ENCODE measurements at regions not wholly inside any gene's neighbourhood (a gene's known extent, or its start where the extent isn't known, plus 50 kb on each side); places are given as distances from the start of the nearest gene placed in this dataset.

DNA sequence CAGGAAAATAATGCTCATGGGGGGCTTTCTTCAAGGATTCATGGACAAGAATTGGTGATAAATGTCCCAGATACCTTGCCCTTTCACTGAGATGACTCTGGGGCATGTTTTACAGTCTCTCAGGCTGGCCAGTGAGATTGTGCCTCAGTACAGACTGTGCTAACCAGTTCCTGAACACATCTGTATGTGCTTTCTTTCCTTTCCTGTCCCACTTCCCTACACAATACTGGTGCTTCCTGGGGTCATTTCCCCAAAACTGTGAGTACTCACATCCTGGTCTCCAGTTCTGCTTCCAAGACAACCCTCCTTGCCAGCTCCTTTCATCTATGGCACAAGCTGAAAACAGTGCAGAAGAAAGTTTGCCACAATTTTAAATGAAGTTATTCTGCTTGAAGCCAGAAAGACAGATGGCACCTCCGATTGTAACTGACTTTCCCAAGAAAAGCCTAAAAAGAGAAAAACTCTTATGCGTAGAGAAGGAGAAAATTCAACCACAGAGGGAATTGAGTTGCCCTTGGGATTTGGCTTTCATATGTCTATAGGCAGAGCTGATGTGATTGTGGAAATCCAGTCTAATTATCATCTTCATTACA, 134.7 kb downstream of the DRD1 start:
- H3K4me3 ChIP-seq (ENCODE audit: control insufficient read depth, low read depth, low read length) = no peak overlapping the region
- TF ChIP-seq, protein P1, sequence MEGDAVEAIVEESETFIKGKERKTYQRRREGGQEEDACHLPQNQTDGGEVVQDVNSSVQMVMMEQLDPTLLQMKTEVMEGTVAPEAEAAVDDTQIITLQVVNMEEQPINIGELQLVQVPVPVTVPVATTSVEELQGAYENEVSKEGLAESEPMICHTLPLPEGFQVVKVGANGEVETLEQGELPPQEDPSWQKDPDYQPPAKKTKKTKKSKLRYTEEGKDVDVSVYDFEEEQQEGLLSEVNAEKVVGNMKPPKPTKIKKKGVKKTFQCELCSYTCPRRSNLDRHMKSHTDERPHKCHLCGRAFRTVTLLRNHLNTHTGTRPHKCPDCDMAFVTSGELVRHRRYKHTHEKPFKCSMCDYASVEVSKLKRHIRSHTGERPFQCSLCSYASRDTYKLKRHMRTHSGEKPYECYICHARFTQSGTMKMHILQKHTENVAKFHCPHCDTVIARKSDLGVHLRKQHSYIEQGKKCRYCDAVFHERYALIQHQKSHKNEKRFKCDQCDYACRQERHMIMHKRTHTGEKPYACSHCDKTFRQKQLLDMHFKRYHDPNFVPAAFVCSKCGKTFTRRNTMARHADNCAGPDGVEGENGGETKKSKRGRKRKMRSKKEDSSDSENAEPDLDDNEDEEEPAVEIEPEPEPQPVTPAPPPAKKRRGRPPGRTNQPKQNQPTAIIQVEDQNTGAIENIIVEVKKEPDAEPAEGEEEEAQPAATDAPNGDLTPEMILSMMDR (IDR thresholded peaks at IDR 0.05; ENCODE audit: control insufficient read depth, insufficient read depth, low read depth, low read length, missing control alignments) = no peak
- no peak for DNase-seq (ENCODE audit: low read depth)

DNA sequence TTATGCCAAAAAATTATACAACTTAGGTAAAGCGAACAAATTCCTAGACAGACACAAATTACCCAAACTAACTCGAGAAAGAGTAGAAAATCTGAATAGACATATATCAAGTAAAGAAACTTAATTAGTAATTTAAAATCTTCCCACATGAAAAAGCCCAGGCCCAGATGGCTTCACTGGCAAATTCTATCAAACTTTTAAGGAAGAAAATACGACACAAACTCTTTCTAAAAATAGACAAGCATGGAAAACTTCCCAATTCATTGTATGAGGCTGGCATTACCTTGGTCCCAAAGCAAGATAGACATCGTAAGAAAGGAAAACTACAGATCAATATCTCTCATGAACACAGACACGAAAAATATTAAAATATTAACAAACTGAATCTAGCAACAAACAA, 135.3 kb downstream of the DRD1 start:
- no peak for DNase-seq (ENCODE audit: low read depth)
- TF ChIP-seq, protein P1 (IDR thresholded peaks at IDR 0.05; ENCODE audit: control insufficient read depth, insufficient read depth, low read depth, low read length, missing control alignments) = no peak
- H3K4me3 ChIP-seq (ENCODE audit: control insufficient read depth, low read depth, low read length) = no peak overlapping the region

DNA sequence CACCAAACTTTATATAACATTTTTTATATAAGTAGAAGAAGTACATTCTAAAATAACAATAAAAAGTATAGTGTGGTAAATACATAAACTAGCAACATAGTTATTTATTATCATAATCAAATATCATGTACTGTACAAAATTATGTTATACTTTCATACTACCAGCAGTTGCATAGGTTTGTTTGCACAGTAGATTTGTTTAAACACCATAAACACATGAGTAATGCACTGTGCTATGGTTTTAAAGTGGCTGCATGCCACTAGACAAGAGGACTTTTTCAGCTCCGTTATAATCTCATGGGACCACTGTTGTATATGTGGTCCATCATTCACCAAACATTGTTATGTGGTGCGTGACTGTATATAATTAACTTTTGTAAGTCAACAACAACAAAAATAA, 137.6 kb downstream of the DRD1 start:
- H3K4me3 ChIP-seq (ENCODE audit: control insufficient read depth, low read depth, low read length) = no peak overlapping the region
- no peak for DNase-seq (ENCODE audit: low read depth)
- TF ChIP-seq, protein P1 (IDR thresholded peaks at IDR 0.05; ENCODE audit: control insufficient read depth, insufficient read depth, low read depth, low read length, missing control alignments) = no peak

DNA sequence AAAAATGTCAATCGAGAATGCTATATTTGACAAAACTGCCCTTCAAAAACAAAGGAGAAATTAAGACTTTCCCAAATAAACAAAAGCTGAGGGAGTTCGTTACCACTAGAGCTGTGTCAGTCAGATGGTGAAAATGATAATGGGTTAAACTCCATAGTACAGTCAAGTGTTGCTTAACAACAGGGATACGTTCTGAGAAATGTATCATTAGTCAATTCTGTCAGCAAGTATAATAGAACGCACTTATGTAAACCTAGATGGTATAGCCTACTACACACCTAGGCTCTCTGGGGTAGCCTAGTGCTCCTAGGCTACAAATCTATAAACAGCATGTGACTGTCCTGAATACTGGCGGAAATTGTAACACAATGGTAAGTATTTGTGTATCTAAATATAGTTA, 138.7 kb downstream of the DRD1 start:
- no peak overlapping the region for H3K4me3 ChIP-seq (ENCODE audit: control insufficient read depth, low read depth, low read length)
- TF ChIP-seq, protein P1 (IDR thresholded peaks at IDR 0.05; ENCODE audit: control insufficient read depth, insufficient read depth, low read depth, low read length, missing control alignments) = no peak
- DNase-seq (ENCODE audit: low read depth) = no peak

DNA sequence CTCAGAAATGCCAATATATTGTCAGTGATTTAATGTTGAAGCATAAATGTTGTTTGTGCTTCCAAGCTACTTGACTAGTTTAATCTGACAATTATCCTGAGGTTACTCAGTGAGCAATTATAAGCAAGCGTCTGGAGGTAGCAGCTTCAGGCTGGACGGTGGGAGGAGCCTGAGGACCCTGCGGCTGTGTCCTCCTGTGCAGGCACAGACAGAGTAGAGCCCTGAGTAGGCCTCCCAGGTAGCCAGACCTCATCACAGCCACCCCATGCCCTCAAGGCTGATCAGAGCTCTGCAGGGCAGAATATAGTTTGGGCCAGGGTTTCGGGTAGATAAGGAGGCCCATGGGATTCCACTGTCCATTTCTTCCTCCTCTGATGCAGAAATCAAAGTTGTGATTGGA, 153.6 kb downstream of the DRD1 start:
- TF ChIP-seq, protein P1 (IDR thresholded peaks at IDR 0.05; ENCODE audit: control insufficient read depth, insufficient read depth, low read depth, low read length, missing control alignments) = no peak
- H3K4me3 ChIP-seq (ENCODE audit: control insufficient read depth, low read depth, low read length) = no peak overlapping the region
- no peak for DNase-seq (ENCODE audit: low read depth)

DNA sequence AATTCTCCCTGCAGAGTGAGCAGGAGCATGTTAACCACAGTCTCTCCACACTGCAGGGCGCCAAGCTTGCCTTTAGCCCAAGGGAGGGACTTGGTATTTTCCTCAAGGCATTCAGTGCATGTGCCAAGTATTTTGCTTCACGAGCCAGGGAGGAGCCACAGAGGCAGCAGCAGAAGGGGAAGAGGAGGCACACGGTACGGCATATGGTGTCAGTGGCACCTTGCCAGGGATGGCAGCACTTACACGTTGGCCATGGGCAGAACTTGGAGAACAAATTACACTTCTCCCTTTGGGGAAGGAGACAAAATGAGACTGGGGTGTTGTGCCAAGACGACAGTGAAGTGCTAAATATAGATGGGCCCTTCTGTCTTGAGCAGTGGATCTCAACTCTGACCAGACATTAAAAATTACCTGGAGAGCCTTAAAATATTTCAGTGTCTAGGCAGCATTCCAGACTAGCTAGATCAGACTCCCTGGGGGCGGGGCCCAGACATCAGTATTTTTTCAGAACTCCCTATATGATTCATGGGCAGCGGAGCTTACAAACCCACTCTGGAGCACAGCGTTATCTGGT, 155.8 kb downstream of the DRD1 start:
- peak; percentile 85 for DNase-seq (ENCODE audit: low read depth)
- TF ChIP-seq, protein P1 (IDR thresholded peaks at IDR 0.05; ENCODE audit: control insufficient read depth, insufficient read depth, low read depth, low read length, missing control alignments) = no peak
- no peak overlapping the region for H3K4me3 ChIP-seq (ENCODE audit: control insufficient read depth, low read depth, low read length)

All from AG09309 (cell line).